HG03442 (cell line): ENCODE measurements at regions not wholly inside any gene's neighbourhood (a gene's known extent, or its start where the extent isn't known, plus 50 kb on each side); places are given as distances from the start of the nearest gene placed in this dataset.

ENCODE experiments used
- ATAC-seq: cut with Tn5 transposase; IDR thresholded peaks from one replicate; pipeline ENCODE4 v1.9.1; 2021; ENCODE audit warnings: mild to moderate bottlenecking, moderate library complexity; ENCODE audit not compliant: unreplicated experiment

DNA sequence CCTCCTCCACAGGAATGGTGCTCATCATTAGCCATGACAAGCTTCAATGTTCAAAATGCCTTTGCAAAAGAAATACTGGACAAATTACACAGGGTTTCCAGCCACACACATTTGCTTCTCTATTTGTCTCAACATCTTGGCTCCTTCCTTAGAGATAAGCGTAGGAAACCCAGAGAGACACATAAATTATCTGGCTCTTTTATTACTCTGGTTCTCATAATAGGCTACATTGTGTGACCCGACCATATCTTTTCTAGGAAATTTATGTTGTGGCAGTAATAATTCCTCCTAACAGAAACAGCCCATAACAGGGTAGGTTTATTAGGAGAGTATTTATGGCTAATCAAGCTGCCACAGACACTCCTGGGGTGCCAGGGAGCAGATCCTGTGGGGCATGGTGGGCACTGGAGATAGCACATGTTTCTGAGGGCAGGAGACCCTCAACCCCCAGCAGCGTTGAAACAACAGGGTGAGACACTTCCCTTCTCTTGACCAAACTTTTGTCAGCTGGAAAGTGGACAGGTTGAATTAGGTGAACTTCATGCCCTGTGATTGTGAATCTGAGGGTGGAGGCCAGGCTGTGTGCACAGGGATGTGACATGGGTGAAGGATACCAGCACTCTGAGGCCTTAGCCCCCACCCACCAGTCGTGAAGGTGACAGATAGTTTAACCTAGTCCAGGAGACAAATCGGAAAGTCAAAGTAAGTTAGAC is 295.9 kb upstream of the ZNF32 start:
- no peak for ATAC-seq

DNA sequence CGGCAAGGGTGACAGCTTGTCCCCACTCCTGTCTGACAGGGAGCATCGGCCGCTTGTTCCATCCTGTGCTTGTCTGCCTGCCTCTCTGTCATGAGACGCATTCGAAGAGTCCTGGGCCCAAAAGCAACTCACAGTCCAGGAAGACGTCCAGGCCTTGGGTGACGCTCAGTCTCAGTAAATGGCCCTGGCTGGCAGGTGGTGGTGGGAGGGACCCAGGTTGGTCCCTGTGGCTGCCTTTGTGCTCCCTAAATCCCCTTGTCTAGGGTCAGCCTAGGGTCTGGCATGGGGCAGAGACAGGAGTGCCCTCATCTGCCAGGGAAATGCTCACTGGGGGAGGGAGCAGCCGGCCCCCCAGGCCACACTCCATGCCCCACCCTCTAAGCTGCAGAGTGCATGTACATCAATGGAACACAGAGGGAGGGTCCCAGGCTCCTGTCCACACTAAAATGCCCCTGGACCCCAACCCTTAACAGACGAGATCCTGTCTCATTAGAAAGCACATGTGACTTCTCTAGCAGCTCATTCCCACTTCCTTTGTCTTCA is 295.2 kb upstream of the ZNF32 start:
- ATAC-seq, result no peak

GRCh38 chr10:43943119-43943817 is 294.6 kb upstream of the ZNF32 start:
- ATAC-seq, result no peak

DNA sequence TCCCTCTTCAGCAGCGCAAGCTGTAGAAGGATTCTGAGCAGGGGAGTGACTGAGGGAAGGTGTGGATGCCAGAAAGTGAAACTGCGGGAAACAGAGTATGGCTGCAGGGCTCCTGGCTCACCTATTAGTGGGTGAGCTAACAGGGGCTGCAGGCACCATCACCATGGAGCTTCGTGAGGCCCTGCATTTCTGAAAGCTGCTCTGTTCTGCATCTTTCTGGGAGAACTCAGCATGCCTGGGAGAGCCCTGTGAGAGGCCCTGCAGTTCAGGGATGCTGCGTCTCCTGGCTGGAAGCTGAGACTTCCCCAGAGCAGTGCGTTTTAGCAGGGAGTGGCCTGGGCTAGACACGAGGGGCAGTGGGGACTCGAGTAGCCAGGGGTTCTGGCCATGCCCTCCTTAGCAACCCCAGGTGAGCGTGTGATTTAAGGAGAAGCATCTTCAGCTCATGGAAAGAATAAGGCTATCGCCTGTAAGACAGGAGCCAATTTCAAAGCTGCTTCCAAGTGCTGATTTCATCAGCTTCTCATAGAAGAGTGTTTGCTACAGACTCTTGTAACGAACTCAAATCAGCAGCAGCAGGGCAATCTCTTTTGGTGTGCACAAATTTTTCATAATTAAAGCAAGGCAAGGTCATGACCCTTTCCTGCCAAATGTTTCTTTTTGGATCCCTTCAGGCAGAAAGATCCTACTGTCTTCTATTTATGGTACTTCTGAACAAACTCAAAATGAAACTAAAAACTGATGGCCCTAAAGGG is 293.6 kb upstream of the ZNF32 start:
- ATAC-seq, result no peak

DNA sequence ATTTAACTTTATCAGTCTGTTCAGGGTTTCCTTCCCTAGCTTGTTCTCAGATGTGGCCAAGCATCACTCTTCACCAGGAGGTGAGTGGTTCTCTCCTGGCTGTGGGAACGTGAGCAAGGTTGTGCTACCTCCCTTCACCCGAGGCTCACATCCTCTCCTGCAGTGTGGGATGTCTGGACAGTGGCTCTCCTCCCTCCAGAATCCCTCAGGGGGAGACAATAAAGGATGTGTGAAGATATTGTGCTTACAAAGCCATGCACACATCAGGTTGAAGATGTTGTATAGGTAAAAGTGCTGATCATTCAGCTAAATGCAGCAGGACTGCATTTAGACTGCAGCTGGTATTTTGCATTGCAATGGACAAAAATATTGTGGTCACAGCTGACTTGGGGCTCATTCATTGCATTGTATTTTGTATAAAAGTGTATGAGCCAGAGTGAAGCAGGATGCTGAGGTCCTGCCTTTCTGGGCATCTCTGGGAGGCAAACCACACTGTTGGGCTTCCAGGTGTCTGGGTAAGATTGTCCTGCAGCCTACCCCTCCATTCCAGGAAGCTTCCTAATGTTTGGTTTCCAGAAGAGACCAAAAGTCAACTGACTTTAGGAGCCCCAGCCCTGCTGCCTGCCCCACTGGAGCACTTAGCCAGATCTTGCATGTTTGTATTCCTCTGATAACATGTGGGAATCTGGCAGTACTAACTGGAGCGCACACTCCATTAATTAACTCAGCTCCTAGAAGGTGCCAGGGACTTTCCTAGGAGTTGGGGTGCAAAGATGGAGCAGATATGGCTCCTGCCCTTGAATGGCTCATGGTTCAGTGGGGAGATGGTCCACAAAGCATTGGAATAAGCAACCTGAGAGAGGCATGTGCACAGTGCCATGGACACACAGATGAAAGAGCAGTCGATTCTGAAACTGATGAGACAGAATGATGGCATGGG is 292.5 kb upstream of the ZNF32 start:
- ATAC-seq, result no peak

- ATAC-seq, result peak; percentile 49
Measured at GRCh38 chr10:43939939-43940820, 291.5 kb upstream of the ZNF32 start.

DNA sequence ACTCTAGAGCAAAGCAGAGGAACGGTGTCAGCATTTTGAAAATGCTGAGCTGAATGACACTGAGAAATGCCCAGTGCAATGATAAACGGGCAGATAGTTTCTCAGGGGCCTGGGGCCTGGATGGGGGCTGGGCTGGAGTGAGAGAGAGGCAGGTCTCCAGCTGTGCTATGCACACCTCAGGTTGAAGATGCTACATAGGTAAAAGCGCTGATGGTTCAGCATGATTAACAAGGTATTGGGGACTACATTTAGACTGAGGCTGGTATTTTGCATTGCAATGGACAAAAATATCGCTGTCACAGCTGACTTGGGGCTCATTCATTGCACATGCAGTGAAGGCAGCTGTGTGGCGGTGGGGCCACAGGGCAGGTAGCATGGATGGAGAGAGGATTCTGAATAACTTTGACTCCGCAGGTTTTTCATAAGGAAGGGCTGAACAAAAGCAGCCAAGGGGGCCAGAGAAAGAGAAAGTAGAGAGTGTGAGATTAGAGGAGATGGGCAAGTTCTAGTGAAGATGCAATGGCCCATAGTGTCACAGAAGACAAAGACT is 290.8 kb upstream of the ZNF32 start:
- peak; percentile 3 for ATAC-seq

GRCh38 chr10:43938810-43939209 is 290.1 kb upstream of the ZNF32 start:
- no peak for ATAC-seq

DNA sequence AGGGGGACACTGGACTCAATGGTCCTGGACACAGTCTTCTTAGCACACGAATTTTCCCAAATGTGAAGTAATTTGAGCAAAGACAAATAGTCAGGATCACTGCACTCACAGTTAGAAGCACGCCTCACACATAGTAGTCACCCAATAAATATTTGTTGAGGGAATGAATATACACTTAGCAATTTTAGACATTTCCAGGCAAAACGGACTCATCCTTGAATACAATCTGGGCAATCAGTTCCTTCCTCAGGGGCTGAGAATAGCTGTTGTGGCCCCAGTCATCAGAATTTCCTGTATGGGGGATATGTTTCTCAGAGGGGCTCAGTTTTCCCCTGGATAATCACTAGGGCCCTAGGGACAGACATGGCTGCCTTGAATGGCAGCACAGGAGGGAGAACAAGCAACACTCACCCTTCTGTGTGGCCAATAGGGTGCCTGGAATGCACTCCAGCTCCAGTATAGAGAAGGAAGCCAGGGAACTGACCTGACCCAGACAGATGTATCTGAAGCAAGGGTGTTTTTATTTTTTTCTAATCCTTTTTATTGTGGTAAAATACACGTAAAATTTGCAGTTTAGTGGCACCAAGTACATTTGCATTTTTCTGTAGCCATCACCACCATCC is 282.7 kb upstream of the ZNF32 start:
- no peak for ATAC-seq

DNA sequence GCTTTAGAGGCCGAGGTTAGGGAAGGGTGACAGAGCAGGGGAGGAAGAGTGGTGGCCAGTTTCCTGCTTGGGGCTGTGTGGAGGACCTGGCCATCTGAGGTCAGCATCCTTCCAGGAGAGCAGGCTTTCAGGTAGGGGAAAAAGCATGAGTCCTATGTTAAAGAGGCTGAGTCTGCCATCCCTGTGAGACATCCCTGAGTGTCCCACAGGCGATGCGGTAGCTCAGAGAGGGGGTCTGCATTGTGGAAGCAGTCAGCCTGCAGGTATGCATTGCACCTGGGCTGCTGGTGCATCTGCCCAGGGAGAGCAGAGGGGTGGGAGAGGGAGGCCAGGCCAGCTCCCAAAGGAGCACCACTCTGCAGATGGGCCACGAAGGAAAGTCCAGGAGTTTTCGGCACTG is 282.1 kb upstream of the ZNF32 start:
- ATAC-seq, result no peak

DNA sequence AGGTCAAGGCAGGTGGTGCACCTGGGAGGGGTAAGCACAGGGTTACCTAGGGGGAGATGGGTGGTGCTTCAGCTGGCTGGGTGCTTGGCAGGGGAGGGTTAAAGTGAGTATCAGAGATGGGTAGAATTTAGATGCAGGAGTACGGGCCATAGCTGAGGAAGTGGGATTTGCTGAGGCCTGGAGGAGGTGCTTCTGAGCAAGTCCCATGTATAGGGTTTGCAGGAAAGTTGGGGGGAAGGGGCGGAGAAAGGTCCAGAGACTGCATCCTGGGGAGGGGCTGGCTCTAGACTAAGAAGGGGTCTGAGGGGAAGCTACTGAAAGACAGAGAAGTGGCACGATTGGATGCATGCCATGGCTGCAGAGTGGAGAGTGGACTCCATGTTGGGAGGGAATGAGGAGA is 281.6 kb upstream of the ZNF32 start:
- no peak for ATAC-seq

DNA sequence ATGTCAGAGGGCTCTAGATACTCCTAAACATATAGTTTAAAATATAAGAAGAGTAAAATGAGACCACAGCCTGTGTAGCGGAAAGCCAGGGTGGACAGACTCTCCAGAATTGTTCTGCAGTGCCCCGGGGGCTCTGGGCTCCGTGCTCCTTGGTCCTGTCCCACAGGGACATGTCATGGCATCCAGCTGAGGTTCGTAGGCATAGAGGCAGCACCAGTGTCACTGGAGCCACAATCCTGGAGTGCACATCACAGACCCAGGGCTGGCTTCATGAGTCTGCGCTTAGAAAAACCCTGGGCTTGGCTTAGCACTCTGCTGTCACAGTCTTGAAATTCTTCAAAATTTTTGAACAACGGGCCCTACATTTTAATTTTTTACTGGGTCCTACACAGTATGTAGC is 280.4 kb upstream of the ZNF32 start:
- no peak for ATAC-seq

DNA sequence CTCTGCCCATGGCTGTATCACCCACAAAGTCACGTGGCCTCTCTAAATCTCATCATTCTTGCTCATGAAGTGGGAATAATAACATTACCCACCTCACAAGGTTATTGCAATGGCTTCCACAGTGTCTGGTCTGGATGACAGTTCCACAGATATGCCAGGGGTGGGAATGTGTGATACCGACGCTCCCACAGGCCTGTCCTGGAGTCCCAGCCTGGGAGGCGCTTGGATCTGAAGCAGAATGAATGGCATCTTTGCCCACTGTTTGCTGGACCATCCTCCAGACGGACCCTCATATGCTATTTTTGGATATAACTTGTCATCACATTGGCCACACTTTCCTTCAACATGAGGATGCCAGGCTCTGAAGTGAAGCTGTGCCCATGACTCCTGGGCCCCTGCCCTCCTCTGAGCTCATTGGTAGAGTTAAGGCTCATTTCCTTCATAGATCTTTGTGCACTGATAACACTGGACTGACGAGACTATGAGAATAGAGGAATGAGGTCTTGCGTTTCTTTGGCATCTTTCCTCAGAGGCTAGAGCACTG is 279.8 kb upstream of the ZNF32 start:
- ATAC-seq, result no peak

- no peak for ATAC-seq
Measured at GRCh38 chr10:43926875-43927406, 278.3 kb upstream of the ZNF32 start.

- no peak for ATAC-seq
Measured at GRCh38 chr10:43926371-43926770, 277.7 kb upstream of the ZNF32 start.

DNA sequence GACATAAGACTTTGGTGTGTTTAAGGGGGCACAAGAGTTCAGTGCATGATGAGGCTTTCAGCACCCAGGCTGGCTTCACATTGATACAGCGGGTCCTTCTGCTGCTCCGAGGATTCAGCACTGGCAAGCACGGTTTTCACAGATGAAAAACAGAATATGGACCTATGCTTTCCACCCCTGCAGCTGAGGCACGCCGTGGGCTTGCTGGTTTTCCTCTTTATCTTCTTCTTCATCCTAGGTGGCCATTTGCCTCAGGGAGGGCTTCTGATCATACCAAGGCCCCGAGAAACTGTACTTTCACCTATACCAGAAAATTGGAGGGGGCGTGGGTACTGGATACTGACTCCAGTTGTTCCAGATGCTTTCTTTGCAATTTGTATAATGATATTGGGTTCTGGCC is 277.1 kb upstream of the ZNF32 start:
- no peak for ATAC-seq

DNA sequence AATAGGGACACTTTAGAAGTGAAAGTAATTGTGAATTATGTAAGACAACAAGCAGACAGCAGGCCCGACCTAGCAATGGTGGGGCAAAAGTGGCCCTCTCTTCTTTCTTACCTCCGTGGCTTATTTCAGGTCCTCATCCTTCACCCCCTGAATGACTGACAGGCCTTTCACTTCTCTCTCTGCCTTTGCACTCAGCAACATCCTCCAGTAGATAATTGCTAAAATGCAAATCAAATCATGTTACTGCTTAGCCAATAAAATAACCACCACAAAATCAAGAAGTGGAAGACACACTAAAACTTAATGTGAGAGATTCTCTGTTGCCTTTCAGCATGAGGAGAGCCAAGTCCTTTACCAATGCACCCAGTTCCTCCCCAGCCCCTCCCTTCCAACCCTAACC is 274.6 kb upstream of the ZNF32 start:
- no peak for ATAC-seq
